ENCODE measurements at regions not wholly inside any gene's neighbourhood (a gene's known extent, or its start where the extent isn't known, plus 50 kb on each side); places are given as distances from the start of the nearest gene placed in this dataset.
"Not testable (repeated sequence)": the region's sequence is repeated elsewhere in the genome, so short reads cannot be mapped to it uniquely, and the experiment has no call there.

DNA sequence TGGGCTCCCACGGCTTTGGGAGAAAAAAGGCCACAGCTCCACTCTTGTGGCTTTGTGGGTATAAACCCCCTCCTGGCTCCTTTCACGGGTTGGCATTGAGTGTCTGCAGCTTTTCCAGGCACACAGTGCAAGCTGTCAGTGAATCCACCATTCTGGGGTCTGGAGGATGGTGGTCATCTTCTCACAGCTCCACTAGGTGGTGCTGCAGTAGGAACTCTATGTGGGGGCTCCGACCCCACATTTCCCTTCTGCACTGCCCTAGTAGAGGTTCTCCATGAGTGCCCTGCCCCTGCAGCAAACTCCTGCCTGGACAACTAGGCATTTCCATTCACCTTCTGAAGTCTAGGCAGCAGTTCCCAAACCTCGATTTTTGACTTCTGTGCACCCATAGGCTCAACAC, 104.5 kb downstream of the ART5 start:
- not testable (repeated sequence) for TF ChIP-seq EZH2 (IDR thresholded peaks at IDR 0.05); POLR2AphosphoS5 (IDR thresholded peaks at IDR 0.05; ENCODE audit: borderline replicate concordance, low read depth, low read length)
